ENCODE measurements at regions not wholly inside any gene's neighbourhood (a gene's known extent, or its start where the extent isn't known, plus 50 kb on each side); places are given as distances from the start of the nearest gene placed in this dataset.

GRCh38 chr10:31754803-31755624, 173.6 kb downstream of the ARHGAP12 start:
- no peak for DNase-seq

DNA sequence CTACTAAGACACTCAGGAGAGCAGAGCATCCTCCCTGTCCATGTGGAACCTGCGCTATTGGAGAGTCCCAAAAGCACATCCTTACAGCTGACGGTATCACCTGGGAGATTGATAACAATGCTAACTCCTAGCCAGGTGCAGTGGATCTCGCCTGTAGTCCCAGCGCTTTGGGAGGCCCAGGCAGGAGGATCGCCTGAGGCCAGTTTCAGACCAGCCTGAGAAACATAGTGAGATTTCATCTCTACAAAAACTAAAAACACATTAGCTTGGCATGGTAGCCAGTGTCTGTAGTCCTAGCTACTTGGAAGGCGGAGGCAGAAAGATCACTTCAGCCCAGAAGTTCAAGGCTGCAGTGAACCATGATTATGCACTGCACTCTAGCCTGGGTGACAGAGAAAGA, 174.9 kb downstream of the ARHGAP12 start:
- no peak for DNase-seq

DNA sequence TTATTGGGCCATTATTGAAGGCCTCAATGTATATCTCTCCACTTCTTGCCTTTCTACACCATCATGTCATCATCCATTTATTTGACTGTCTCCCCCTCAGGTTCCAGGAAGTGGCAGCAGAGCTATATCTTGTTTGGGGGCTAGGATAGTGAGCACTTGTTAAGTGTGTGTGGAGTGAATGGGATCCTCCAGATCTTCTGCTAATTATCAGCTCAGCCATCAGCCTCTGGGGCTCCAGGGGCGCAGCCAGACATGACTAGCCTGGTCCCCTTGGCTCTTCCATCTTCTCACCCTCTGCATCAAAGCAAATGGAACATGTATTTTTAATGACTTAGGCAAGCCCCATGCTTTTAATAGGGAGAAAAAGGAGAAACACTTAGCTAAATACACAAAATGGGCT, 176.5 kb downstream of the ARHGAP12 start:
- no peak for DNase-seq

DNA sequence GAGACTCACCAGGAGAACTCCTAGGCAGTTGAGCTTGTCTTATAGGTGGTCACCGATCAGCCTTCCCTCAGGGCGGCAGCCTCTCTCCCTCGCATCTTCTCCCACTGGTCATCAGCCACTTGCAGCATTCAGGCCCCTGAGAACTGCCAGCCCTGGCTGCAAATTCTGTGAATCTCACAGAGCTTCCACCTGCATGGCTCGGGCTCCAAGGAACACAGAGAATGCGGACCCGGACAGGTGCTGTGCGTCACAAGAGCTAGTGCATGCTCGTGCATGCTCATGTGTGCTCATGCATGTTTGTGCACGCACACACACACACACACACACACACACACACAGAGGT, 176.9 kb downstream of the ARHGAP12 start:
- no peak for DNase-seq

DNA sequence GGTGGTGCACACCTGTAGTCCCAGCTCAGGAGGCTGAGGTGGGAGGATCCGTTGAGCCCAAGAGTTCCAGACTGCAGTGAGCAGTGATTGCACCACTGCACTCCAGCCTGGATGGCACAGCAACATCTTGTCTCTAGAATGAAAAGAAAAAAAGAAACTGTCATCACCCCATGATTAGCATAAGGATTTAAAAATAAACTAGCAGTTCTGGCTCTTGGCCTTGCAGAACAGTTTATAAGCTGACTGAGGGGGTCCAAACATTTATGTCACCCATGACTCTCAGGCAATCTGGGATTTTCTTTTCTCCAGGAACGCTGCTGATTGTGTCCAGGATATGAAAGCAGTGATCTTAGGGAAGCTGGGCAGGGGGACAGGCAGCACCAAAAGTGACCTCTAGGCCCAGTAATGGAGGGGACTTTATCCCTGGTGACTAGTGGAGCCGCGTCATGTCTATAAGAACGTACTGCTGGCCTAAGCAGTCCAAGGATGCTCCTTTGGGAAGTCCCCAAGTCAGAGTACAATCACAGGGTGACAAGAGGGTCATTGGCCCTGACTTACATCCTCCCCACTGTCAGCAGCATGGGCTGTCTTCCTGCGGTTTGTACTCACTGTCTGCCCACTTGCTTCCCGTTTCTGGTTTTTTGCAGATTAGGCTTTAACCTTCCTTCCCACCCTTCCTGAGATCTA, 177.4 kb downstream of the ARHGAP12 start:
- no peak for DNase-seq

GRCh38 chr10:31749981-31750840, 178.4 kb downstream of the ARHGAP12 start:
- DNase-seq = no peak

GRCh38 chr10:31749301-31749700, 179.3 kb downstream of the ARHGAP12 start:
- no peak for DNase-seq

GRCh38 chr10:31745612-31746376, 182.8 kb downstream of the ARHGAP12 start:
- peak; percentile 88 for DNase-seq

GRCh38 chr10:31744025-31744424, 184.6 kb downstream of the ARHGAP12 start:
- DNase-seq = no peak

- DNase-seq = no peak
Measured at GRCh38 chr10:31742255-31742654, 186.4 kb downstream of the ARHGAP12 start.

GRCh38 chr10:31741473-31741872, 187.2 kb downstream of the ARHGAP12 start:
- DNase-seq = no peak

- peak; percentile 88 for DNase-seq
Measured at GRCh38 chr10:31739711-31740110, 188.9 kb downstream of the ARHGAP12 start.

DNA sequence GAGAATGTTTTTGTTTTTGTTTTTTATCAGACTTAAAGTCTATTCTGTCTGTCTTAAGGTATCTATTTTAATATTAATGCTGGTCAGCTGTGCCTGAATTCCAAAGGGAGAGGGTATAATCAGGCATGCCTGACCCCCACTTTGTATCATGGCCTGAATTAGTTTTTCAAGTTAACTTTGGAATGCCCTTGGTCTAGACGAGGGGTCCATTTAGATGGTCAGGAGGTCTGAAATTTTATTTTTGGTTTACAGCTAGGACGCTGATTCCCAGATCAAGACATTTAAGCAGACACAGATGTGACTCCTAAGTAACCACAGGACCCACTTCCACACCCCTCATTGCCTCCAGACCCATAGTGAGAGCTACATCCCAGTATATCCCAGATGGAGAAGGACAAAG, 189.5 kb downstream of the ARHGAP12 start:
- DNase-seq = no peak

- no peak for DNase-seq
Measured at GRCh38 chr10:31731711-31732110, 196.9 kb downstream of the ARHGAP12 start.

DNA sequence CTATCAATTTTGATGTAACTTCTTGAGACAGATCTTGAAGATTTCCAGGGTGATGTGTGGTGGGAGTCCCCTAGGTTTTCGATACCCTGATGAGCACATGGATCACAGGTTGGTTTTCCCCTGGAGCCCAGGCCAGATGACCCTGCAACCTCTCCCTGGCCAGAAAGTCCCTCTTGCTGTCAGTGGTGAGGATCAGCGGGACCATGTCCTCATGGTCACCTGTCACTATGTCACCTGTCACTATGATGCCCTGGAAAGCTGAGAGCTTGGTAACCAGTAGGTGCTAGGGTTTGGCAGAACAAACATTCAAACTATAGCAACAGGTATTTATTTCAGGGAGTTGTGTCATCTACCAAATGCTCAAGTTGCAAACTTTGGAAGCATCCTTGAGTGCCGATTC, 197.9 kb downstream of the ARHGAP12 start:
- DNase-seq = no peak

GRCh38 chr10:31728698-31729224, 199.9 kb downstream of the ARHGAP12 start:
- DNase-seq = no peak

- DNase-seq = no peak
Measured at GRCh38 chr10:31725436-31725835, 203.2 kb downstream of the ARHGAP12 start.

DNA sequence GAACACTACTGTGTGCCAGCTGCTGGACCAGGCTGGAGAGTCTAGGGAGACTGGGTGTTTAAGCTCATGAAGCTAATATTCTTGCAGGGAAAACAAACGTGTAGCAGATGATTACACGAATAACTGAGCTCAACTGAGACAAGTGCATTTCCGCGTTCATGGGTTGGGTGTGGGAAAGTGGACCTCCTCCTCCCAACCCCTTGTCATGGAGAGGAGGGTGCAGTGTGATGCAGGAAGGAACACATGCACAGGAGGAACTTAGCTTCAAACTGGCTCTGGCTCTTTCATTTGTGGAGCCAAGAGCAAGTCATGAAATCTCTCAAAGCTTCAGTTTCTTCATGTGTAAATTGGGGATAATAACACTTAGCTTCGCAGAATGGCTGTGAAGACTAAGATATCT, 204.3 kb downstream of the ARHGAP12 start:
- no peak for DNase-seq

GRCh38 chr10:31723106-31723750, 205.4 kb downstream of the ARHGAP12 start:
- DNase-seq = no peak

DNA sequence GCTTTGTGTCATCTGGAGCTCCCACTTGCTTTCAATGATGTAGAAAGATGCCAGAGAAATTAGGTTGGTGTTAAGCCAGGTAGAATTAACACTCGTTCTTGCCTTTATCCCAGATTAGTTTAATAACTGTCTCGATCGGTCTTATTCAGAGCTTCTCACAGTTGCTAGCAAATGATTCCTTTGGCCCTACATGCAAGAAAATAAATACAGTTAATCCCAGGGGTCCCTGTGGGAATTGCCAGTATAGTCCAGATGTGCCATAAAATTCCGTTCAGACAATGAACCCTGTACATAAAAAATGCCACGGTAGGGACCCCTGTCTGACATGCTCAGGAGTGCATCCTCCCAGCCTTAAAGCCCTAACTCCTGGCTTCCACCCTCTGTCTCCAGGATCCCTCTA, 207.5 kb downstream of the ARHGAP12 start:
- DNase-seq = no peak

- no peak for DNase-seq
Measured at GRCh38 chr10:31720546-31720945, 208.1 kb downstream of the ARHGAP12 start.

DNA sequence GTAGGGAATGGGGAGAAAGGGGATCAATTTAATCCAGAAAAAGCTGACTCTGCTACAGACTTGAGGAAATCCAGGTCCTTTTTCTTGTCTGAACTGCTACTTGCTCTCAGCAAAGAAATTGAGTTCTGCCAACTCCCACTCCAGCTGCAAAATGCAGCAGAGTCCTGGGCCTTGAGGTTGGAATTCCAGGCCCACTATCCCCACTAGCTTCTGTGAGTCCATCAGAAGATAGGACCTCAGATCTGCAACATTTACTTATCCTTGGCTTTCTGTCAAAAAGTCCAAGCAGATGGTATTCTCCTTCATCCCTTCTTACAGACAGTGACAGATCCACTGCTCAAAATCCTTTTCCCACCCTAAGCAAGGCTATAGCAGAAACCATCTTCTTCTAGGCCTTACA, 219.2 kb downstream of the ARHGAP12 start:
- no peak for DNase-seq
